SJCRH30 (cell line): ENCODE measurements at regions not wholly inside any gene's neighbourhood (a gene's known extent, or its start where the extent isn't known, plus 50 kb on each side); places are given as distances from the start of the nearest gene placed in this dataset.

Experiments
- DNase-seq, 2 experiments: peaks; one replicate each; pipeline ENCODE4 v3.0.0-alpha.2; 2015 to 2020
- H3K27ac ChIP-seq: fragments of 250-450 bp; sonication (Bioruptor Pico); 2 replicates; pipeline ENCODE4 v1.5.1; 2020; ENCODE audit warnings: mild to moderate bottlenecking, moderate library complexity
- H3K27me3 ChIP-seq: fragments of 250-450 bp; sonication (Bioruptor Pico); 2 replicates; pipeline ENCODE4 v1.5.1; 2020; ENCODE audit warnings: mild to moderate bottlenecking, moderate library complexity
- H3K36me3 ChIP-seq: fragments of 250-450 bp; sonication (Bioruptor Pico); 2 replicates; pipeline ENCODE4 v1.5.1; 2020; ENCODE audit warnings: mild to moderate bottlenecking, moderate library complexity
- H3K4me1 ChIP-seq: fragments of 250-450 bp; sonication (Bioruptor Pico); 2 replicates; pipeline ENCODE4 v1.5.1; 2020; ENCODE audit warnings: mild to moderate bottlenecking, moderate library complexity
- H3K4me3 ChIP-seq: fragments of 250-450 bp; sonication (Bioruptor Pico); 2 replicates; pipeline ENCODE4 v1.5.1; 2020; ENCODE audit warnings: mild to moderate bottlenecking, moderate library complexity
- H3K9me3 ChIP-seq: fragments of 250-450 bp; sonication (Bioruptor Pico); replicated peaks from 2 replicates; pipeline ENCODE4 v1.5.1; 2020; ENCODE audit warnings: mild to moderate bottlenecking, moderate library complexity

- H3K27ac ChIP-seq = no peak overlapping the region
- no peaks in the 10 kb centered on the region for H3K9me3 ChIP-seq
- DNase-seq = no peak
- H3K4me3 ChIP-seq = no peak overlapping the region
- H3K4me1 ChIP-seq = no peaks in the 10 kb centered on the region
- no peaks in the 10 kb centered on the region for H3K36me3 ChIP-seq
- H3K27me3 ChIP-seq = no peaks in the 10 kb centered on the region
Observed at GRCh38 chr1:164958982-164959768, 397.3 kb downstream of the LMX1A start.

- Histone ChIP-seq H3K4me1 (peaks cover 10% of the 10 kb centered on the region; the same call in 1 of the 2 replicates), H3K4me3 (no peak overlapping the region), H3K9me3 (no peaks in the 10 kb centered on the region), H3K36me3 (no peaks in the 10 kb centered on the region), H3K27me3 (no peaks in the 10 kb centered on the region), H3K27ac (no peak overlapping the region)
- DNase-seq = no peak
Observed at GRCh38 chr1:164953815-164954214, 394.8 kb downstream of the PBX1 start.

GRCh38 chr1:164953098-164953497 lies 394.1 kb downstream of the PBX1 start:
- Histone ChIP-seq H3K36me3 (no peaks in the 10 kb centered on the region), H3K4me1 (peaks cover 10% of the 10 kb centered on the region; the same call in 1 of the 2 replicates), H3K9me3 (no peaks in the 10 kb centered on the region), H3K27ac (no peak overlapping the region), H3K27me3 (no peaks in the 10 kb centered on the region), H3K4me3 (no peak overlapping the region)
- no peak for DNase-seq

- Histone ChIP-seq H3K27ac (no peak overlapping the region), H3K4me3 (no peak overlapping the region), H3K27me3 (no peaks in the 10 kb centered on the region), H3K36me3 (no peaks in the 10 kb centered on the region), H3K9me3 (no peaks in the 10 kb centered on the region; the same call in 1 of the 2 replicates), H3K4me1 (peaks cover 10% of the 10 kb centered on the region; the same call in 1 of the 2 replicates)
- DNase-seq = no peak
Observed at GRCh38 chr1:164951508-164951907, 392.5 kb downstream of the PBX1 start.

GRCh38 chr1:164950541-164950986 lies 391.6 kb downstream of the PBX1 start:
- Histone ChIP-seq H3K27me3 (no peaks in the 10 kb centered on the region), H3K27ac (no peak overlapping the region), H3K9me3 (no peaks in the 10 kb centered on the region; the same call in 1 of the 2 replicates), H3K4me1 (peaks cover 10% of the 10 kb centered on the region; the same call in 1 of the 2 replicates), H3K36me3 (no peaks in the 10 kb centered on the region), H3K4me3 (no peak overlapping the region)
- peak; percentile 15 to 49 for DNase-seq

GRCh38 chr1:164949771-164950471 lies 390.9 kb downstream of the PBX1 start:
- Histone ChIP-seq H3K27ac (no peak overlapping the region), H3K4me3 (no peak overlapping the region), H3K4me1 (peaks cover 10% of the 10 kb centered on the region; the same call in 1 of the 2 replicates), H3K27me3 (no peaks in the 10 kb centered on the region), H3K36me3 (no peaks in the 10 kb centered on the region), H3K9me3 (no peaks in the 10 kb centered on the region; the same call in 1 of the 2 replicates)
- no peak for DNase-seq

GRCh38 chr1:164948101-164948500 lies 389.1 kb downstream of the PBX1 start:
- H3K4me3 ChIP-seq = no peak overlapping the region
- H3K4me1 ChIP-seq = peaks cover 10% of the 10 kb centered on the region; the same call in 1 of the 2 replicates
- DNase-seq = no peak

GRCh38 chr1:164937291-164937690 lies 378.3 kb downstream of the PBX1 start:
- DNase-seq = no peak
- H3K9me3 ChIP-seq = no peaks in the 10 kb centered on the region
- no peaks in the 10 kb centered on the region for H3K27me3 ChIP-seq
- H3K4me3 ChIP-seq = no peak overlapping the region
- no peak overlapping the region for H3K27ac ChIP-seq
- H3K4me1 ChIP-seq = no peaks in the 10 kb centered on the region
- H3K36me3 ChIP-seq = no peaks in the 10 kb centered on the region

More at GRCh38 chr1:164948101-164948500, 389.1 kb downstream of the PBX1 start:
- no peaks in the 10 kb centered on the region for H3K27me3 ChIP-seq
- no peaks in the 10 kb centered on the region; the same call in 1 of the 2 replicates for H3K9me3 ChIP-seq
- no peak overlapping the region for H3K27ac ChIP-seq
- H3K36me3 ChIP-seq = no peaks in the 10 kb centered on the region

GRCh38 chr1:164932580-164932979 lies 373.6 kb downstream of the PBX1 start:
- Histone ChIP-seq H3K27ac (no peak overlapping the region), H3K4me1 (no peaks in the 10 kb centered on the region), H3K27me3 (no peaks in the 10 kb centered on the region), H3K36me3 (no peaks in the 10 kb centered on the region), H3K9me3 (no peaks in the 10 kb centered on the region), H3K4me3 (no peak overlapping the region)
- DNase-seq = no peak

GRCh38 chr1:164930833-164931232 lies 371.8 kb downstream of the PBX1 start:
- no peak overlapping the region for H3K4me3 ChIP-seq
- no peaks in the 10 kb centered on the region for H3K4me1 ChIP-seq
- no peaks in the 10 kb centered on the region for H3K36me3 ChIP-seq
- no peaks in the 10 kb centered on the region for H3K9me3 ChIP-seq
- H3K27ac ChIP-seq = no peak overlapping the region
- H3K27me3 ChIP-seq = no peaks in the 10 kb centered on the region
- DNase-seq = no peak

GRCh38 chr1:164930241-164930640 lies 371.3 kb downstream of the PBX1 start:
- no peak for DNase-seq
- H3K27ac ChIP-seq = no peak overlapping the region
- H3K4me3 ChIP-seq = no peak overlapping the region
- no peaks in the 10 kb centered on the region for H3K4me1 ChIP-seq
- no peaks in the 10 kb centered on the region for H3K36me3 ChIP-seq
- H3K27me3 ChIP-seq = no peaks in the 10 kb centered on the region
- no peaks in the 10 kb centered on the region for H3K9me3 ChIP-seq

GRCh38 chr1:164928232-164928812 lies 369.3 kb downstream of the PBX1 start:
- no peak for DNase-seq
- H3K36me3 ChIP-seq = no peaks in the 10 kb centered on the region
- no peaks in the 10 kb centered on the region for H3K27me3 ChIP-seq
- H3K27ac ChIP-seq = no peak overlapping the region
- H3K9me3 ChIP-seq = no peaks in the 10 kb centered on the region
- H3K4me3 ChIP-seq = no peak overlapping the region
- no peaks in the 10 kb centered on the region for H3K4me1 ChIP-seq

GRCh38 chr1:164926107-164926506 lies 367.1 kb downstream of the PBX1 start:
- DNase-seq = no peak
- H3K4me3 ChIP-seq = no peak overlapping the region
- no peaks in the 10 kb centered on the region for H3K4me1 ChIP-seq
- no peaks in the 10 kb centered on the region for H3K36me3 ChIP-seq
- H3K27me3 ChIP-seq = 0 out of 2 replicates have a peak, but pooled peaks cover 3% of the 10 kb centered on the region
- H3K27ac ChIP-seq = no peak overlapping the region
- no peaks in the 10 kb centered on the region for H3K9me3 ChIP-seq

- Histone ChIP-seq H3K9me3 (no peaks in the 10 kb centered on the region), H3K4me1 (no peaks in the 10 kb centered on the region), H3K27ac (no peak overlapping the region), H3K36me3 (no peaks in the 10 kb centered on the region), H3K27me3 (0 out of 2 replicates have a peak, but pooled peaks cover 3% of the 10 kb centered on the region), H3K4me3 (no peak overlapping the region)
- no peak for DNase-seq
Observed at GRCh38 chr1:164922585-164922984, 363.6 kb downstream of the PBX1 start.

- no peak for DNase-seq
- Histone ChIP-seq H3K36me3 (no peaks in the 10 kb centered on the region), H3K27me3 (0 out of 2 replicates have a peak, but pooled peaks cover 3% of the 10 kb centered on the region), H3K27ac (no peak overlapping the region), H3K4me3 (no peak overlapping the region), H3K9me3 (no peaks in the 10 kb centered on the region), H3K4me1 (no peaks in the 10 kb centered on the region)
Observed at GRCh38 chr1:164921493-164921892, 362.5 kb downstream of the PBX1 start.
